PC-3 (cell line): ENCODE measurements at regions not wholly inside any gene's neighbourhood (a gene's known extent, or its start where the extent isn't known, plus 50 kb on each side); places are given as distances from the start of the nearest gene placed in this dataset.

ENCODE experiments used
- EZH2 ChIP-seq: fragments of 300-600 bp; sonication (generic); IDR thresholded peaks from one replicate; pipeline ENCODE4 v1.6.1; 2017; ENCODE audit warnings: antibody characterized with exemption, mild to moderate bottlenecking, low read length; ENCODE audit not compliant: unreplicated experiment
- EZH2phosphoT487 ChIP-seq: fragments of 300-600 bp; sonication (generic); IDR thresholded peaks from 2 replicates; pipeline ENCODE4 v1.6.1; 2018; ENCODE audit warnings: mild to moderate bottlenecking, antibody characterized with exemption, low read length, borderline replicate concordance
- TF ChIP-seq, protein P1 (sequence below): fragments of 300-600 bp; sonication (generic); conservative IDR thresholded peaks from 2 replicates; pipeline ENCODE4 v1.5.1; 2017; ENCODE audit warnings: antibody characterized with exemption, low read depth, mild to moderate bottlenecking, low read length

DNA sequence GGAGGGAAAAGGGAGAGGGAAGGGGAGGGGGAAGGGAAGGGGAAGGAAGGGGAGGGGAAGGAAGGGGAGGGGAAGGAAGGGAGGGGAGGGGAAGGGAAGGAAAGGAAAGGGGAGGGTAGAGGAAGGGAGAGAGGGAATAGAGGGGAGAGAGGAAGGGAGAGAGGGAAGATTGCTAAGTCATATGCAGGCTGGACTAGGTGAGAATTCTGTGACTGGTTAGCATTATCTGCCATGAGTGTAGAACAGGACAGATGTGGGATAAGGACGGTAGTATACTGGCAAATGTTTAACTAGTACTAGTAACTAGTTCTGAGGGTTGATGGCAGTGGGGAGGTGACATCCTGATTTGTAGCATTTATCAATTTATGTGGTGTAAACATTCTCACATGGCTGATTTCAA is 203.5 kb upstream of the RAD23B start:
- TF ChIP-seq, protein P1, sequence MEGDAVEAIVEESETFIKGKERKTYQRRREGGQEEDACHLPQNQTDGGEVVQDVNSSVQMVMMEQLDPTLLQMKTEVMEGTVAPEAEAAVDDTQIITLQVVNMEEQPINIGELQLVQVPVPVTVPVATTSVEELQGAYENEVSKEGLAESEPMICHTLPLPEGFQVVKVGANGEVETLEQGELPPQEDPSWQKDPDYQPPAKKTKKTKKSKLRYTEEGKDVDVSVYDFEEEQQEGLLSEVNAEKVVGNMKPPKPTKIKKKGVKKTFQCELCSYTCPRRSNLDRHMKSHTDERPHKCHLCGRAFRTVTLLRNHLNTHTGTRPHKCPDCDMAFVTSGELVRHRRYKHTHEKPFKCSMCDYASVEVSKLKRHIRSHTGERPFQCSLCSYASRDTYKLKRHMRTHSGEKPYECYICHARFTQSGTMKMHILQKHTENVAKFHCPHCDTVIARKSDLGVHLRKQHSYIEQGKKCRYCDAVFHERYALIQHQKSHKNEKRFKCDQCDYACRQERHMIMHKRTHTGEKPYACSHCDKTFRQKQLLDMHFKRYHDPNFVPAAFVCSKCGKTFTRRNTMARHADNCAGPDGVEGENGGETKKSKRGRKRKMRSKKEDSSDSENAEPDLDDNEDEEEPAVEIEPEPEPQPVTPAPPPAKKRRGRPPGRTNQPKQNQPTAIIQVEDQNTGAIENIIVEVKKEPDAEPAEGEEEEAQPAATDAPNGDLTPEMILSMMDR, result no peak
- TF ChIP-seq EZH2 (no peak), EZH2phosphoT487 (no peak)
